Stomach smooth muscle (tissue), 2 donors: ENCODE measurements at regions not wholly inside any gene's neighbourhood (a gene's known extent, or its start where the extent isn't known, plus 50 kb on each side); places are given as distances from the start of the nearest gene placed in this dataset.

Experiments used
- H3K27ac ChIP-seq: one replicate; pipeline ENCODE4 v1.7.0; 2013; ENCODE audit warnings: mild to moderate bottlenecking, low read length, inconsistent platforms
- H3K27me3 ChIP-seq, 2 donors: one replicate each; pipeline ENCODE4 v1.7.0; 2013; ENCODE audit warnings: low read length in 2 of 2; ENCODE audit not compliant: insufficient read depth in 2 of 2, control insufficient read depth in 1 of 2
- H3K36me3 ChIP-seq, 2 donors: one replicate each; pipeline ENCODE4 v1.7.0; 2013; ENCODE audit warnings: low read length in 2 of 2; ENCODE audit not compliant: control insufficient read depth in 2 of 2, insufficient read depth in 2 of 2
- H3K4me1 ChIP-seq: one replicate; pipeline ENCODE4 v1.7.0; 2013; ENCODE audit warnings: low read length; ENCODE audit not compliant: control insufficient read depth, insufficient read depth
- H3K4me3 ChIP-seq, 2 donors: one replicate each; pipeline ENCODE4 v1.7.0; 2013; ENCODE audit warnings: low read length in 2 of 2
- H3K9ac ChIP-seq, 2 donors: one replicate each; pipeline ENCODE4 v1.7.0; 2013; ENCODE audit warnings: low read length in 2 of 2, mild to moderate bottlenecking in 1 of 2
- H3K9me3 ChIP-seq, 2 donors: one replicate each; pipeline ENCODE4 v1.7.0; 2013; ENCODE audit warnings: low read length in 2 of 2; ENCODE audit not compliant: control insufficient read depth in 2 of 2
- donor health status: healthy.
- donor health status: Pancreatic carcinoma.

DNA sequence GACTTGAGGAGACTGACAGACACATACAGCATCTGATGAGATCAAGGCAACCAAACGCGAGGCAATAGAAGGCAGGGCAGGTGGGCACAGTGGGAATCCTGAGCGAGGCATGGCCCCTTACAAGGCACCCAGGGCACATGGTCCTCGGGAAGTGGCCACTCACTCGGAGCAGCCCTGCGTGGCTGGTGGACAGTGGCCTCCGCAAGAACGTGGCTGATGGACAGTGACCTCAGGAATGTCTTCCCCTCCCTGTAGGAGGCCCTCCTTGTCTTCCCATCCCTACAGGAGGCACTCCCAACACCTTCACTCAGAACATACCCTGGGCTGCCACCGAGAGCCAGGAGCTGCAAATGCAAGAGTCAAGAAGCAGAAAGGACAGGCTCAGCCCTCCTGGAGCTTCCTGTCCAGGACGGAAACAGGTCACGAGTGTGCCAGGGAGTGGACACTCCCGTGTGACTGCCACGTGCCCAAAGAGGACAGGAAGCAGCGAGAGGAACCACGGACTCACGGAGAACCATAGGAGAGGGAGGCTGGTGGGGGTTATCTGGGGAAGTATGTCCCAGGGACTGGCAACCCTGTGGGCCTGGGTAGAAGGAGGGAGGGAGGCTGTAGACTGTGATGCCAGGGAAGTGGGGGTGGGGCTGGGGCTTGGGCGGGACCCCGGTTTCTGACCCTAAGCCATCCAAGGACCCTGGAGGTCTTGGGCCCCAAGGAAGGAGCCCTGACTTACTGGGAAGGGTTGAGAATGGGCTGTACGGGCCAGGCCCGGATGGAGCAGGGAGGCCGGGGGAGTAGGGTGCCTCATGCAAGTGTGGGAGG, 321.9 kb upstream of the IRX4 start:
- Histone ChIP-seq H3K9ac (no peak overlapping the region), H3K27ac (no peak overlapping the region), H3K36me3 (no peaks in the 10 kb centered on the region), H3K9me3 (no peaks in the 10 kb centered on the region), H3K4me1 (no peaks in the 10 kb centered on the region), H3K27me3 (no peaks in the 10 kb centered on the region), H3K4me3 (no peak overlapping the region)

DNA sequence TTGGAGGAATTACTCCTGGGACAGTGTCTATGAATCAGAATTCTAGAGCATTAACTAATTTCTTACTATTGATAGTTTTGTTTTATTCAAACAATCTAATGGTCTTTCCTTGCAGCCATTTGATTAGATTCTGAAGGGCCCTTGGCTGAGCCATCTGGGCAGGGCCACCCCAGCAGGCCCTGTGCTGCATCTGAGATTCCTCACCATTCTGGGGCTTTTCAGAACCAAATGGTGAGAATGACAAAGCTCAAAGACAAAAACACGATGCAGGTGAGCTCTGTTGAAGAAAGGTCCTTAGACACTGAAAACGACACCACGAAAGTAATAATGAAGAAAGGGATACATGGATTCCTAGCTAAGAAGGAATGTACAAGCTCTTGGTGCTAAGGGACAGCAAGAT, 321.0 kb upstream of the IRX4 start:
- Histone ChIP-seq H3K27me3 (no peaks in the 10 kb centered on the region), H3K9ac (no peak overlapping the region), H3K4me3 (no peak overlapping the region), H3K27ac (no peak overlapping the region), H3K36me3 (no peaks in the 10 kb centered on the region), H3K9me3 (no peaks in the 10 kb centered on the region), H3K4me1 (no peaks in the 10 kb centered on the region)

DNA sequence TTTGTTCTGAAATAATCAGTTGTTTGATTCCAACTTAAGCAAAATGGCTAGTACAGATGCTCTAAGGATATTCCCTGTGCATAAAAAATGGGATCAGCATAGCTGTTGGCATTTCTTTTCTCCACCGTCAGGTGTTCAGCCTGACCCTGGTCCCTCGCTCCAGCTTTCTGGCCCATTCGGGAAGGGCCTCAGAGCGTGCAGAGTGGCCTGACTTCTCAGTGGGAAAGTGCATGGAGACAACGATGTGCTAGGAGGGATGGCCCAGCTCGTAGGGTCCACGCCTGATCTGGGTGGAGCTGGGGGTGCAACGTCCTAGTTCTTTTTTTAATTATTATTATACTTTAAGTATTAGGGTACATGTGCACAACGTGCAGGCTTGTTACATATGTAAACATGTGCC, 319.1 kb upstream of the IRX4 start:
- peaks cover 0 to 5% of the 10 kb centered on the region in 2 donors for H3K9me3 ChIP-seq
- H3K4me1 ChIP-seq: no peaks in the 10 kb centered on the region
- peaks cover 0 to 3% of the 10 kb centered on the region in 2 donors for H3K27me3 ChIP-seq
- no peak overlapping the region for H3K27ac ChIP-seq
- no peak overlapping the region for H3K9ac ChIP-seq
- no peak overlapping the region for H3K4me3 ChIP-seq
- no peaks in the 10 kb centered on the region for H3K36me3 ChIP-seq

DNA sequence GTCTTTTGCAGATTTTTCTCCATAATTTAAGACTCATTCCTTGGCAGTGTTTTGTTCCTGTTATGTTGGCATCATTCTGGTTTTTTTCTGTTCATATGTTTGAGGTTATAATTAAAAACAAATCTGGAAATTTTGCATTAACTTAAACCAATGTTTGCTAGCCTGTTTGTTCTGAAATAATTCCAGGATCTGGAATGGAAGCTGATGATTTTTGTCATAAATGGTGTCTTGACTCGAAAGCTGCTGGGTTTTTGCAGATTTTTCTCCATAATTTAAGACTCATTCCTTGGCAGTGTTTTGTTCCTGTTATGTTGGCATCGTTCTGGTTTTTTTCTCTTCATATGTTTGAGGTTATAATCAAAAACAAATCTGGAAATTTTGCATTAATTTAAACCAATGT, 318.7 kb upstream of the IRX4 start:
- Histone ChIP-seq H3K36me3 (no peaks in the 10 kb centered on the region), H3K9me3 (peaks cover 0 to 5% of the 10 kb centered on the region in 2 donors), H3K27ac (no peak overlapping the region), H3K4me1 (no peaks in the 10 kb centered on the region), H3K27me3 (peaks cover 0 to 3% of the 10 kb centered on the region in 2 donors), H3K4me3 (no peak overlapping the region), H3K9ac (no peak overlapping the region)

DNA sequence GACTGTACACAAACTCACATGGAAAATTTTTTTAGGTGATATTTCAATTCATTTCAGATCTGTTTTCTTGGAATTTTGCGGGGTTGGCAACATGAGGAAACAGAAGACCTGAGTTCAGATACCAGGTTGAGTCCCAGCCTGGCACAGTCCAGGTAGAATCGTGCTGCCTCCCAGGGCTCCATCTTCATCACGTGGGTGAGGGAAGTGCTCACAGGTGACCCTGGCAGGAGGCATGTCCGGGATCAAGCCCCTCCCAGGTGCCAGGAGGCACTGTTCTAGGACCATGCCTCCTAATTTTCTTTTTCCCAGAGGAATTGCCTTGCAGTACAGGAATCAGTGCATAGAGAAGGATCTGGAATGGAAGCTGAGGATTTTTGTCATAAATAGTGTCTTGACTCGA, 318.3 kb upstream of the IRX4 start:
- Histone ChIP-seq H3K4me3 (no peak overlapping the region), H3K36me3 (no peaks in the 10 kb centered on the region), H3K27me3 (peaks cover 0 to 3% of the 10 kb centered on the region in 2 donors), H3K27ac (no peak overlapping the region), H3K4me1 (no peaks in the 10 kb centered on the region), H3K9me3 (peaks cover 0 to 6% of the 10 kb centered on the region in 2 donors), H3K9ac (no peak overlapping the region)

DNA sequence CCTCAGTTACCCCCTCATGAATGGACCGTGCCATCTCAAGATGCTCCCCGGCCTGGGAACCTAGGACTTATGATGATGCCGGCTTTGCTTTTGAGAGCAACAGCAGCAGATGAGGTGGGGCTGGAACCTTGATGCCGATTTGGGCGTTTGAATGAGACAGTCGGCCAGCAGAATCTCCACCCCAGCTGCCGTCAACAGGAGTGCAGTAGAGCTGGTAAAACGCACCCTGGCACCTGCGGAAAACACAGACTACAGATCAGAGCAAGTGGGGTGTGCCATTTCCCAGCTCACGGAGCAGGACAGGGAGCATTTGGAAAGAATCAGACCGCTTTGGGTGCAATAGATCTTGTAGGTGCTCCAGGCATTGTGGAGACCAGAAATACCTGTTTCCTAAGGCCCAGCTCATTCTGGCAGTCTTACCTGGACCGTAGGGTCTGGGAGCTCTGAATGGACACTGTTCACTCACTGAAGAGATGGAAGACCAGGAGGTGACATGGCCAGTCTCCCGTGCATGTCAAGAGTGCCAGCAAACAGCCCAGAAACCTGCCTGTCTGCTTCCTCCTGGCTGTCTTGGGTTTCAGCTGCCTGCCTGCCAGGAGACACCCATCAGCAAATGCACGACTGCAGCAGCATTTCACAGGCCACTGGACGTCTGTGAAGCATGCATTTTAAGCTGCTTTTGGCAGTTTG, 317.7 kb upstream of the IRX4 start:
- Histone ChIP-seq H3K27ac (no peak overlapping the region), H3K9ac (no peak overlapping the region), H3K9me3 (peaks cover 0 to 8% of the 10 kb centered on the region in 2 donors), H3K4me3 (no peak overlapping the region), H3K27me3 (peaks cover 0 to 3% of the 10 kb centered on the region in 2 donors), H3K36me3 (no peaks in the 10 kb centered on the region), H3K4me1 (no peaks in the 10 kb centered on the region)

DNA sequence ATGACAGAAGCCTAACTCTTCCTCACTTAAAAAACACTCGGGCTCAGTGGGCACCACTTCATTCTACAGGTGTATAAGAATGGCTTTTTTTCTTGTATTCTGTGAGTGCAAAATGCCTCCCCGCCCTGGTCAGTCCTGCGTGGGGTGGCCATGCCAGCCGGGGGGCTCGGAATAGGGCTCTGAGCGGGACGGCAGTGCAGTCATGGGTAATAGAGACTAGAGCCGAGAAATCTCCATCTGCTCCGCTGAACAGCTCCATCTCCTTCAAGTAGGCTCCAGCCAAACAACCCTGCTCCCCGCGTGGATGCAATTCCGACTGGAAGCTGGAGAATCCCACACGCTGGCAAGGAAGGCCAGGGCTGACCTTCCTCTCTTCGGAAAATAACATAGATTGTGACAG, 317.0 kb upstream of the IRX4 start:
- Histone ChIP-seq H3K36me3 (no peaks in the 10 kb centered on the region), H3K27me3 (peaks cover 0 to 3% of the 10 kb centered on the region in 2 donors), H3K27ac (no peak overlapping the region), H3K4me1 (no peaks in the 10 kb centered on the region), H3K4me3 (no peak overlapping the region), H3K9ac (no peak overlapping the region), H3K9me3 (peaks cover 4 to 15% of the 10 kb centered on the region in 2 donors)

DNA sequence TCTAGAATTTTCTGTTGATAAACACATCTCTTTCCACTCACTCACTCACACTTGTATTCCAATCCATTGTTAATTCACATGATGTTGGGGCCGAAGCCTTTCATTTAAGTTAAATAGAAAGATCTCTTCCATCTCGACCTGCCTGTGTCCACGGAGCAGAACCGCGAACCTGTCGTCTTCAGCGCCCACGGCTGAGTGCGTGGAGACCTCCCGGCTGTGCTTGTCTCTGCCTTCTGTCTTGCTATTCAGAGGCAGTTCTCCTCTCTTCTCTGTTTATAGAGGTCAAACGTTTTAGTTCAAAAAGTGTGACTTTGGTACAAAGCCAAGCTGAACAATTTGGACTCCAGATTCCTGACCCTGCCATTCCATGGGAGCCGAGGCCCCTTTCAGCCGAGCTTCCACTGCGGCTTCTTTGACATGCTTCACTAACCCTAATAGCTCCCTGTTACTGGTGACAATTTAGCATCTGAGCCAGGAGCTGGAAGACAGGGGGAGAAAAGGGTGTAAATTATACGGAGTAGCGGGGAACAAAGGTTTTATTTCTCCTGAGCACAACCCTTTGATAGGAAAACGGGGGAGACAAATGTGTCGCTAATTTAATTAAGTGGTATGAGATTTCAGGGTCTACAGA, 314.4 kb upstream of the IRX4 start:
- no peaks in the 10 kb centered on the region for H3K4me1 ChIP-seq
- no peak overlapping the region for H3K4me3 ChIP-seq
- H3K36me3 ChIP-seq: no peaks in the 10 kb centered on the region
- H3K27ac ChIP-seq: no peak overlapping the region
- peaks cover 0 to 3% of the 10 kb centered on the region in 2 donors for H3K27me3 ChIP-seq
- no peak overlapping the region for H3K9ac ChIP-seq
- H3K9me3 ChIP-seq: peaks cover 4 to 22% of the 10 kb centered on the region in 2 donors

DNA sequence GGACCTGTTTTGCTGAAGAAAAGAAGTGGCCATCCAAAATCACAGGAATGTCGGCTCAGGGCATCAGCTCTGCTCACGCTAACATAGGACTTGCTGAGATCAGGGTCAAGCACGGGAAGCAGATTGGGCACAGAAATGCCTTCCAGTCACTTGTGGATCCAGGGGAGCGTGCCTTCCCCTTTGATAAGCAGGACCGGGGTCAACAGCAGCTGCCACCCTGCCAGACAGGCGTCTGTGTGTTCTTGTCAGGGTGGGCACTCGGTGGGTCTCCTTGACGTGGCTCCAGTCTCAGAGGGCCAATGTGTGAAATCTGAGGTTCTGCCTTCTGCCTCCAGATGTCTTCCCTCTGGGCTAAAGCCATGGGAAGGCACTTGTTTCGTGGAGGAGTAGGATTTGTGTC, 313.7 kb upstream of the IRX4 start:
- H3K4me1 ChIP-seq: no peaks in the 10 kb centered on the region
- no peak overlapping the region for H3K4me3 ChIP-seq
- H3K27ac ChIP-seq: no peak overlapping the region
- H3K36me3 ChIP-seq: no peaks in the 10 kb centered on the region
- H3K27me3 ChIP-seq: peaks cover 0 to 3% of the 10 kb centered on the region in 2 donors
- H3K9ac ChIP-seq: no peak overlapping the region
- H3K9me3 ChIP-seq: peaks cover 4 to 22% of the 10 kb centered on the region in 2 donors

DNA sequence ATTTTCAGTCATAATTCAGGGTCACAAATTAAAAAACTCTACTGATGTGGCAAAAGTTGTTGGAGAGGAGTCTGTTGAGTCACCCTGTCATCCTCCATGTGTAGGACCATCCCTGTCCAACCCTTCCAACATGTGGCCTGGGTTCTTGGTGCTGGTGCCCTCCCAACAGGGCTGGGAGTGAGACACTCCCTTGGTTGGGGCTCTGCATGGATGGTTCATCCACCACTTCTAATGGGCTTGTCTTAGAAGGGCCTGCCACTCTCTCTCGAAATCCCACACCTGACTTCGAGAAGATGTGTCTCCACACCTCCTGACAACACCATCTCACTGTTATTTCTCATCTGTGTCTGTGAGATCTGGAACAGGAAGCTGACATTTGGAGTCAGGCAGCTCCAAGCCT, 312.2 kb upstream of the IRX4 start:
- Histone ChIP-seq H3K27ac (no peak overlapping the region), H3K36me3 (no peaks in the 10 kb centered on the region), H3K27me3 (peaks cover 0 to 3% of the 10 kb centered on the region in 2 donors), H3K9me3 (peaks cover 4 to 22% of the 10 kb centered on the region in 2 donors), H3K4me3 (no peak overlapping the region), H3K9ac (no peak overlapping the region), H3K4me1 (no peaks in the 10 kb centered on the region)
